ENCODE measurements at regions not wholly inside any gene's neighbourhood (a gene's known extent, or its start where the extent isn't known, plus 50 kb on each side); places are given as distances from the start of the nearest gene placed in this dataset.

GRCh38 chr2:41483982-41484857, 563.6 kb upstream of the PKDCC start:
- in situ Hi-C loops (cut with HindIII; ENCODE audit: low pct_unique_long_range_greater_than_20kb, low sequenced_read_pairs), result no loop called here
- no peak for DNase-seq (ENCODE audit: low read depth, low spot score)

GRCh38 chr2:41484858-41485234, 563.0 kb upstream of the PKDCC start:
- DNase-seq (ENCODE audit: low read depth, low spot score), result no peak
- in situ Hi-C loops (cut with HindIII; ENCODE audit: low pct_unique_long_range_greater_than_20kb, low sequenced_read_pairs), result no loop called here

DNA sequence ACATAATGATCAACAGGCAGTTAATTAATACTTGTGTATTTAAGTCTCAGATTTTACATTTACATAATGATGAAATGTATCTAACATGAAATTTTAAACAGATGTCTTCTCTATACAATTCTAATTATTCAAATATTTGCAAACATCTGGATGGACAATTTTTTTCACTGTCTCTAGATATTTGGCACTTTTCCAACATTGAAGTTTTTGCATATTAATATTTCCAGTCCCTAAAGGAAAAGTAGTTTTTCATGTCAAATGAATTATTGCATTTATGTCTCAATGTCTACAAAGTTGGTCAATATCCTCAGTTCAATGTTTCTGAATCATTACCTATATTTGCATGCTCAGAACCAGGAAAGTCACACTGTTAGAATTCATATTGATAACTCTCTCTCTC, 560.9 kb upstream of the PKDCC start:
- in situ Hi-C loops (cut with HindIII; ENCODE audit: low pct_unique_long_range_greater_than_20kb, low sequenced_read_pairs), result no loop called here
- no peak for DNase-seq (ENCODE audit: low read depth, low spot score)

DNA sequence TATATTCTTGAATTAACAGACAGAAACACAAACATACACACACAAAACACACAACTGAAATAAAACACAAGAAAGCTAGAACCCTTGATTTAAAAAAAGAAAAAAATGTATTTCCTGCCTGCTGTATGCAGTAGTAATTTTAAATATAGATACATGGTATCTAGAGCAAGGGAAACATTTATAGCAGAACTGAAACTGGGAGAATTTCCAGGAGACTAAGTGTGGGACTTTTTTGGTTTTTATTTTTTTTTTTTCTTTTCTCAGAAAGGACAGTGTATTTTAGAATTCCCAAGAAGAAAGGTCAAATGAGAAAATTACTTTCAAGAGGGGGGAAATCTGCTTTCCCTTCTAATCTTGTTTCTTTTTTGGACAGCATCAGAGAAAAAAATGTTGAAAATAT, 558.9 kb upstream of the PKDCC start:
- in situ Hi-C loops (cut with HindIII; ENCODE audit: low pct_unique_long_range_greater_than_20kb, low sequenced_read_pairs), result no loop called here
- no peak for DNase-seq (ENCODE audit: low read depth, low spot score)

DNA sequence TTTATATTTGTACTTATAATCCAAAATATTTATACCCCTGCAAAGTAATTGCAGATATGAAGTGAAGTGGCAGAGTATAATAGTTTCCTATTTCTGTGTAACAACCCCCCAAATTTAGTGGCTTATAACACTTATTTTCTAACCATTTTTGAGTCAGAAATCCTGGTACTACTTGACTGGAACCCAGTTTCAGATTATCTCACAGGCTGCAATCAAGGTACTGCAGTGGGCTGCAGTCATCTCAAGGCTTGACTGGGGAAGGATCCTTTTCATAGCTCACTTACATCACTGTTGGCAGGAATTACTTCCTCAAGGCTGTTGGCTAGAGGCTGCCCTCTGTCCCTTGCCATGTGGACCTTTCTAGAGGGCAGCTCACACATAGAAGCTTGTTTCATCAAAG, 558.2 kb upstream of the PKDCC start:
- no peak for DNase-seq (ENCODE audit: low read depth, low spot score)
- in situ Hi-C loops (cut with HindIII; ENCODE audit: low pct_unique_long_range_greater_than_20kb, low sequenced_read_pairs), result no loop called here

- no peak for DNase-seq (ENCODE audit: low read depth, low spot score)
- in situ Hi-C loops (cut with HindIII; ENCODE audit: low pct_unique_long_range_greater_than_20kb, low sequenced_read_pairs), result no loop called here
Measured at GRCh38 chr2:41495050-41495449, 552.8 kb upstream of the PKDCC start.

DNA sequence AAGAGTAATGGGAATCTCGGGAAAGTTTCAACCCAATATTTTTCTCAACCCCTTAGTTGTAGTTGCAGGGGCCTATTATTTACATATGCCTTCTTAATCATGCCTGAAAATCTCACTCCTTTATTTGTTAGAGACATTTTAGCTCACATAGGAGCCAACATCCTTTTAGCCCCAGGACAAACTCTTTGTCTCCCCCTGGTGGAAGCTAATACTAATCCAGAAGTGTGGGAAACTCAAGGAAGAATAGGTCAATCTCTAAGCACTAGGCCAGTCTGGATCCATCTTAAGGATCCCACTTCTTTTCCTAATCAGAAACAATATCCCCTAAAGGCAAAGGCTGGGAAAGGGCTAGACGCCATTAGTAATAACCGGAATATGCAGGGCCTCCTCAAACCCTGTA, 550.9 kb upstream of the PKDCC start:
- DNase-seq (ENCODE audit: low read depth, low spot score), result peak; percentile 52
- in situ Hi-C loops (cut with HindIII; ENCODE audit: low pct_unique_long_range_greater_than_20kb, low sequenced_read_pairs), result no loop called here

DNA sequence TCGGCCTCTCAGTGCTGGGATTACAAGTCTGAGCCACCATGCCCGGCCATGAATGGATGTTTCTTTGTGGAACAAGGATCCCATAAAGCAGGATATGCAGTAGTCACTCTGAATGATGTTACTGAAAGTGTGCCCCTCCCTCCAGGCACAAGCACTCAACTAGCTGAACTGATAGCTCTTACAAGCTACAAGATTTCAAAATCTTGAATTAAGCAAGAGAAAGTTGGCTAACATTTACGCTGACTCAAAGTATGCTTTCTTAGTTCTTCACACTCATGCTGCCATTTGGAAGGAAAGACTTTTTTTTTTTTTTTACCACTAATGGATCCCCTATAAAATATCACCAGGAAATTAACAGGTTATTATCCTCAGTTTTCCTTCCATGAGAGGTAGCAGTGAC, 549.0 kb upstream of the PKDCC start:
- in situ Hi-C loops (cut with HindIII; ENCODE audit: low pct_unique_long_range_greater_than_20kb, low sequenced_read_pairs), result no loop called here
- DNase-seq (ENCODE audit: low read depth, low spot score), result no peak

DNA sequence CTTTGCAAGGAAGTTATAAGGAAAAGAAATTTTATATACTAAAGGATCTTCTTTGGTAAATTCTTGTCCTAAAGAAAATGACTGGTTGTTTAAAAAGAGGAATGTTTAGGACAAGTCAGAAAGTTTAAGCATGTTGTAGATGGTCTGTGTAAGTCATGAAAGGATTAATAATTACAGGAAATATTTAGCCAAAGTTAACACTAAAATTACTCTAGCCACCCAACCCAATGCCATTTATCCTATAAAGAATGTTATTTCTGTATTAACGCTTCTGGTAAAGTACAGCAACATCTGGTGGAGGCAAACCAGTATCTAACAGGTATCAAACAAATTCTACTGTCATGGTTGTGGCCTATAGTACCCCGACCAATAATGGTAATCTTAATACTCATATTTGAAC, 546.9 kb upstream of the PKDCC start:
- in situ Hi-C loops (cut with HindIII; ENCODE audit: low pct_unique_long_range_greater_than_20kb, low sequenced_read_pairs), result no loop called here
- no peak for DNase-seq (ENCODE audit: low read depth, low spot score)

DNA sequence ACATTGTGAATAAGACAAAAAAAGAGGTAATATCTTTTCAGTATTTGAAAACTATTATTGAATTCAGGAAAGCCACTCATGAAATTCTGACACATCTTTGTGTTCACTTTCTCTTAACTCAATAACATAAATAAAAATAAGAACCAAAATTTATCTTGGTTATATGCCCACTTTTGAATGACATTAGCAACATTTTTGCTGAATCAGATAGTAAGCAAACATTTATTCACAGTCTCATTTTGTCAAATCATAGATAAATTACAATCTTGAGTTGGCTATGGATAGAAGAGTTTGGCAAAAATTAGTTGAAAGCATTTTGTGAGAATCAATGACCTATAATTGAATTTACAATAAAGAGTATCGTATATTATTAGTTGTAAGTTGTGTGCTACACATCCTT, 545.1 kb upstream of the PKDCC start:
- DNase-seq (ENCODE audit: low read depth, low spot score), result no peak
- in situ Hi-C loops (cut with HindIII; ENCODE audit: low pct_unique_long_range_greater_than_20kb, low sequenced_read_pairs), result no loop called here

DNA sequence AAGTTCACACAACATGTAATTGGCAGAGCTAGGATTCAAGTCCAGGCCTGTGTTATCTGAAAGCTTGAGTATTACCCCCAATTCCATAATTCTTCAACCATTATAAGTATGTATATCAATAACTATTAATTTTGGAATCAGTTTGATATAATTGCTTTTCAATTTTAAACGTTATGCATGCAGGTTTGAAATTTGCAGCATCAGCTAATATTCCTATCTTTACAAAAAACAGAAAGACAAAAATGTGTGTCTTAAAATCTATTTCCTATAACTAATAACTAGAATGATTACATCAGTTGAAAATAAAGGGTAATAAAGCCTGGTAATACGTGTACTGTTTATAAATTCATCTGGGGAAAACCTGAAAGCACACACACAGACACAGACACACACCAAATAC, 543.3 kb upstream of the PKDCC start:
- no peak for DNase-seq (ENCODE audit: low read depth, low spot score)
- in situ Hi-C loops (cut with HindIII; ENCODE audit: low pct_unique_long_range_greater_than_20kb, low sequenced_read_pairs), result no loop called here

DNA sequence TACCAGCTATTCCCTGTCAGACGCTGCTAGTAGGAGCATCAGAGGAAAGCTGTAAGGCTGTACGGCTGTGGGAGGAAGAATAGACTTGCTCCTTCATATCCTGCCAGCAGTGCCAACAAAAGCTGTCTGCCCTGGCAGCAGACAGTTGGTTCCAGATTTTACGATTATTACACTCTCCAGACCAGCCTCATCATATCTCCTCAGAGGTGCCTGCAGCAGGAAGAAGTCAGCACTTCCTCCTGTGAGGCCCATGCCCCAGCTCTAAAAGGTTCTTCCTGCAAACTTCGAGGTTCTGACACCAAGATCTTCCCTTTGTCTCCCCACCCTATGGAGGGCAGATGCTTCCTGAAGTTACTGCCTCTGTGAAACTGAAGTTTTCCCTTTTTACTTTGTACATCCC, 537.7 kb upstream of the PKDCC start:
- in situ Hi-C loops (cut with HindIII; ENCODE audit: low pct_unique_long_range_greater_than_20kb, low sequenced_read_pairs), result no loop called here
- DNase-seq (ENCODE audit: low read depth, low spot score), result no peak

GRCh38 chr2:41521211-41521610, 526.6 kb upstream of the PKDCC start:
- in situ Hi-C loops (cut with HindIII; ENCODE audit: low pct_unique_long_range_greater_than_20kb, low sequenced_read_pairs), result no loop called here

DNA sequence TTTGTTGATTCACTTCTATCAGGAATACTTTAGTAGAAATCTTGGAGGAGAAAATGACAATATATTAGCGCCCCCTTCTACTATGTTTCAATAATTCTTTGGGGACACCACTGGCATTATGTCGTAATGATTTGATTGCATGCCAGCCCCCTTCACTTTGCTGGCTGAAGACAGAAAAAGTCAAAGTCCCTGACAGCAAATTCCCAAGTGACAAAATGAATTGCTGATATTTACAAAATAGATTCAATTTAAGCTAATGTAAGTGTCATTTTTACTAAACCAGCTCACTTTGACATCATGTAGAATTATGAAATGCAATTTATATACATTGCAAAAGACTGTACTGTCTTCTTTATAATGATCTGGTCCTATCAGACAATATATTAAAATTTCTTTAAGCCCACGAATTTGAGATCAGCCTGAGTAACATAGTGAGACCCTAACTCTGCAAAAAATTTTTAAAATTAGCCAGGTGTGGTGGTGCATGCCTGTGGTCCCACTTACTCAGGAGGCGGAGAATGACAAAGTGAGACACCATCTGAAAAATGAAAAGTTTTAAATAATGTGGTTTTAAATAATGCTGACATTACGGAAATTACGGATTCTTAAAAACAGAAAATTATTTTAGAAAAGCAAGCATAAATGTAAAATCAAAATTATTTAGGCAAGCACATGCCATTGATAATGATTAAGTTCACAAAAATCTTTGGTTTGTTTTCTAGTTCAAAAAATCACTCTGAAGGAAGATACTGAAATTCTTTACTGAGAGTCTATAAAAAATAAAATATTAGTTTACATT, 520.1 kb upstream of the PKDCC start:
- in situ Hi-C loops (cut with HindIII; ENCODE audit: low pct_unique_long_range_greater_than_20kb, low sequenced_read_pairs), result no loop called here

More at GRCh38 chr2:41521211-41521610, 526.6 kb upstream of the PKDCC start:
- no peak for DNase-seq (ENCODE audit: low read depth, low spot score)

DNA sequence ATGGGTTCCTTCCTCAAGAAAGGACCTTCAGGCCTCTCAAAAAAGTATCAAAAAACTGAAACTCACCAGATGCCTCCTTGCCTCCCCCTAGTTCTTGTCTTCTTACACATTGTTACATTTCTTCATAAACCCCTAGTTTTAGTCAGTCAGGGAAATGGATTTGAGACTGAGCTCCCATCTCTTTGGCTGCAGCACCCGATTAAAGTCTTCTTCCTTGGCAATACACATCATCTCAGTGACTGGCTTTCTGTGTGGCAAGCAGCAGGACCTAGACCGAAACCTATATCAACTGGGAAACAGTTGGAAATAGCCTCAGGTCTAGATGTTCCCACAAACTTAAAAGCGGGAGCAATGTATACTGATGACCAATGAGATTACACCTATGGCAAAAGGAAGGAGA, 512.2 kb upstream of the PKDCC start:
- no peak for DNase-seq (ENCODE audit: low read depth, low spot score)
- in situ Hi-C loops (cut with HindIII; ENCODE audit: low pct_unique_long_range_greater_than_20kb, low sequenced_read_pairs), result no loop called here

More for the DNA sequence above, 520.1 kb upstream of the PKDCC start:
- no peak for DNase-seq (ENCODE audit: low read depth, low spot score)

- in situ Hi-C loops (cut with HindIII; ENCODE audit: low pct_unique_long_range_greater_than_20kb, low sequenced_read_pairs), result no loop called here
Measured at GRCh38 chr2:41540272-41540998, 507.4 kb upstream of the PKDCC start.

GRCh38 chr2:41543726-41544125, 504.1 kb upstream of the PKDCC start:
- DNase-seq (ENCODE audit: low read depth, low spot score), result no peak
- in situ Hi-C loops (cut with HindIII; ENCODE audit: low pct_unique_long_range_greater_than_20kb, low sequenced_read_pairs), result no loop called here

More at GRCh38 chr2:41540272-41540998, 507.4 kb upstream of the PKDCC start:
- DNase-seq (ENCODE audit: low read depth, low spot score), result no peak

DNA sequence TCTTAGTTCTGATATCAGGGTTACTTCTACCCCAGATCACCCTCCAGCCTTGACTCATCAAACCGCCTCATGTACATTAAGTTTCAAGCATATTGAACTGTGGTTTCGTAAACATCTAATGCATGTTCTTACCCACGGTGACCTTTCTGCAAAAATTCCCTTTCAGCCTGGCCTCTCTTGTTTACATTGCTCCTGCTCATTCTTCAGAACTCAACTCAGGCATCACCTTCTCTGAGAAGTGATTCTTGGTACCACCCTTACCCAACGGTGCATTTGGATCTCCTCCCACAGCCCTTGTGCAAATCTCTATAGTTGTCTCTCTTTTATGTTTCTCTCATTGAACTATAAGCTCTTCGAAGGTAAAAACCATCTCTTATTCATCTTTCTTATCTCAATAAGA, 503.1 kb upstream of the PKDCC start:
- DNase-seq (ENCODE audit: low read depth, low spot score), result no peak
- in situ Hi-C loops (cut with HindIII; ENCODE audit: low pct_unique_long_range_greater_than_20kb, low sequenced_read_pairs), result no loop called here
